CD4-positive, alpha-beta T cell (primary cell): ENCODE measurements at regions not wholly inside any gene's neighbourhood (a gene's known extent, or its start where the extent isn't known, plus 50 kb on each side); places are given as distances from the start of the nearest gene placed in this dataset.

Source experiments
- ATAC-seq: fragments of 200-7000 bp; cut with Tn5 transposase; one replicate; pipeline ENCODE4 v1.10.0; 2022; ENCODE audit warnings: mild to moderate bottlenecking; ENCODE audit not compliant: poor library complexity
- CTCF ChIA-PET: fragments of 350-600 bp; sonication (Branson Sonifier 250); formaldehyde crosslinking; loops from one replicate; lab custom pipeline; 2021; ENCODE audit warnings: antibody characterized with exemption, inconsistent platforms; lab: Charles Lee
- POLR2A ChIA-PET: fragments of 350-600 bp; sonication (Branson Sonifier 250); formaldehyde crosslinking; loops from one replicate; lab custom pipeline; 2021; ENCODE audit warnings: antibody characterized with exemption, inconsistent platforms; lab: Charles Lee
- DNase-seq, 14 experiments: peaks; one replicate each; pipeline ENCODE4 v3.0.0-alpha.2; 2013 to 2020; ENCODE audit warnings: mixed read lengths in 2 of 14
- H3K27ac ChIP-seq, 2 donors: one replicate each; pipeline versions ENCODE4 v1.5.1 to v1.7.0; 2013; ENCODE audit warnings: low read length in 2 of 2, low read depth in 1 of 2, mild to moderate bottlenecking in 1 of 2
- H3K27me3 ChIP-seq, 2 experiments: 1 replicate in 1 of 2; 2 replicates in 1 of 2; pipeline versions ENCODE4 v1.6.1 to v1.7.0; 2013; ENCODE audit warnings: low read length in 2 of 2, control low read depth in 1 of 2, mild to moderate bottlenecking in 1 of 2, moderate library complexity in 1 of 2; ENCODE audit not compliant: insufficient read depth in 2 of 2, control insufficient read depth in 1 of 2
- H3K36me3 ChIP-seq: one replicate; pipeline ENCODE4 v1.6.1; 2013; ENCODE audit warnings: low read length, control low read depth; ENCODE audit not compliant: insufficient read depth
- H3K4me1 ChIP-seq: one replicate; pipeline ENCODE4 v1.6.1; 2013; ENCODE audit warnings: low read length, control low read depth; ENCODE audit not compliant: insufficient read depth
- H3K4me3 ChIP-seq: one replicate; pipeline ENCODE4 v1.5.1; 2013; ENCODE audit warnings: mild to moderate bottlenecking, low read length, moderate library complexity
- H3K9me3 ChIP-seq, 2 experiments: 1 replicate in 1 of 2; 2 replicates in 1 of 2; pipeline versions ENCODE4 v1.6.1 to v1.7.0; 2013; ENCODE audit warnings: low read length in 2 of 2, mild to moderate bottlenecking in 2 of 2, control low read depth in 1 of 2, moderate library complexity in 1 of 2; ENCODE audit not compliant: control insufficient read depth in 1 of 2, insufficient read depth in 1 of 2
- H3K27ac Mint-ChIP-seq: one replicate; pipeline ENCODE4 v1.8.0; 2020; ENCODE audit warnings: mixed read lengths
- H3K27me3 Mint-ChIP-seq: one replicate; pipeline ENCODE4 v1.8.0; 2021; ENCODE audit warnings: mixed read lengths
- H3K36me3 Mint-ChIP-seq: one replicate; pipeline ENCODE4 v1.8.0; 2021; ENCODE audit warnings: low read depth, mixed read lengths
- H3K4me1 Mint-ChIP-seq: one replicate; pipeline ENCODE4 v1.8.0; 2021; ENCODE audit warnings: low read depth, mixed read lengths
- H3K4me3 Mint-ChIP-seq: one replicate; pipeline ENCODE4 v1.8.0; 2020; ENCODE audit warnings: mild to moderate bottlenecking, mixed read lengths
- H3K9me3 Mint-ChIP-seq: one replicate; pipeline ENCODE4 v1.8.0; 2020; ENCODE audit warnings: mixed read lengths
- intact Hi-C, 2 experiments: fragments of 100-400 bp; cut with DNase I in 1 of 2; cut with micrococcal nuclease in 1 of 2; formaldehyde crosslinking; loops; one replicate each; pipeline versions ENCODE4 v1.15.1 to v1.9.0; 2023 to 2025; cut with DNase I, micrococcal nuclease
- TF ChIP-seq, protein P1 (sequence below): fragments of 200-600 bp; IDR thresholded peaks from one replicate; pipeline ENCODE4 v1.8.0; 2022; ENCODE audit warnings: antibody characterized with exemption, mild to moderate bottlenecking

DNA sequence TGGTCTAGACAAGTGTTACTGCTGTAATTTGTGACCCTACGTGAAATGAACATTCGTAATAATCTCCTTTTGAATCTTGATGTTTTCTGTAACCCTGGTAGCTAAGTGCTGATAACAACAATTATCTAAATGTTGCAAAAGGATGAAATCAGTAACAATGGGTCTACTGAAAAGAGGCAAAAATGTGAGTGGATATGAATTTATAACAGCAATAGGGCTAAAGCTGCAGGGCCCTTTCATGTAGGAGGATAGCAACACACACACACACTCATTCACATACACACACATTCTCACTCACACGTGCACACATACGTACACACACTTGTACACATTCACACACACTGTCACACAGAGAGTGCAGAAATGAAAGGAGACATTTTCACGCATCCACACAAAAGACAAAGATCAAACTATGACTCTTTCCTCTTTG, 200.8 kb upstream of the NEBL start:
- H3K4me1 Mint-ChIP-seq = no peaks in the 10 kb centered on the region
- TF ChIP-seq, protein P1, sequence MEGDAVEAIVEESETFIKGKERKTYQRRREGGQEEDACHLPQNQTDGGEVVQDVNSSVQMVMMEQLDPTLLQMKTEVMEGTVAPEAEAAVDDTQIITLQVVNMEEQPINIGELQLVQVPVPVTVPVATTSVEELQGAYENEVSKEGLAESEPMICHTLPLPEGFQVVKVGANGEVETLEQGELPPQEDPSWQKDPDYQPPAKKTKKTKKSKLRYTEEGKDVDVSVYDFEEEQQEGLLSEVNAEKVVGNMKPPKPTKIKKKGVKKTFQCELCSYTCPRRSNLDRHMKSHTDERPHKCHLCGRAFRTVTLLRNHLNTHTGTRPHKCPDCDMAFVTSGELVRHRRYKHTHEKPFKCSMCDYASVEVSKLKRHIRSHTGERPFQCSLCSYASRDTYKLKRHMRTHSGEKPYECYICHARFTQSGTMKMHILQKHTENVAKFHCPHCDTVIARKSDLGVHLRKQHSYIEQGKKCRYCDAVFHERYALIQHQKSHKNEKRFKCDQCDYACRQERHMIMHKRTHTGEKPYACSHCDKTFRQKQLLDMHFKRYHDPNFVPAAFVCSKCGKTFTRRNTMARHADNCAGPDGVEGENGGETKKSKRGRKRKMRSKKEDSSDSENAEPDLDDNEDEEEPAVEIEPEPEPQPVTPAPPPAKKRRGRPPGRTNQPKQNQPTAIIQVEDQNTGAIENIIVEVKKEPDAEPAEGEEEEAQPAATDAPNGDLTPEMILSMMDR = no peak
- no peak overlapping the region for H3K4me3 Mint-ChIP-seq
- peaks cover 4% of the 10 kb centered on the region for H3K27me3 Mint-ChIP-seq
- Histone ChIP-seq H3K36me3 (no peaks in the 10 kb centered on the region), H3K27ac (no peak overlapping the region), H3K4me1 (no peaks in the 10 kb centered on the region), H3K9me3 (no peaks in the 10 kb centered on the region), H3K4me3 (no peak overlapping the region), H3K27me3 (no peaks in the 10 kb centered on the region)
- H3K36me3 Mint-ChIP-seq = no peaks in the 10 kb centered on the region
- no peak for ATAC-seq
- ChIA-PET CTCF (no interaction called here), POLR2A (no interaction called here)
- no peak for DNase-seq
- intact Hi-C loops = no loop called here
- H3K9me3 Mint-ChIP-seq = no peaks in the 10 kb centered on the region
- no peak overlapping the region for H3K27ac Mint-ChIP-seq

DNA sequence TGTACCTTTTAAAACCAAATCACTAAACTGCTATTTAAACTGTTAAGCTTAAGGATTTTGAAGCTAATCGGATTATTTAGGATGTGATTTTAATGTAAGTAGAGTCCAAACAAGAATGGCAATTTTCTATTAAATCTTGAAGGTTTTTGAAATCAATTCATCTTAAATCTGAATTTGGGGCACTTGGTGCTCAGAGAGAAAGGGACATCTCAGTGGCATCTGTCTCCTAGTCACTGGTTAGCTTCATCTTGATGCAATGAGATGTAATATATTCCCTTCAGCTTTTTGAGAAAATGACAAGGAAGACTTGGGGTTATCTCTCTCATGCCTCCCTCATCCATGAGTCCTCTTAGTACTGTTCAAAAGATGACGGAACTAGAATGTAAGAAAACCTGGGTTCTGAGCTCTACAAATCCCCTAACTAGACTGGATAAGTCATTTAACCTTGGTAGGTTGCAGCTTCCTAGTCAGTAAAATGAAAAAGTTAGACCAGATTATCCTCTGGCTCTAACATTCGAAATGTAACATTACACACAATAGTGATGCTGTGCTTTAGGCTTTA, 198.5 kb upstream of the NEBL start:
- no peak overlapping the region for H3K4me3 ChIP-seq
- Mint-ChIP-seq H3K9me3 (no peaks in the 10 kb centered on the region), H3K4me3 (no peak overlapping the region), H3K27ac (no peak overlapping the region), H3K36me3 (no peaks in the 10 kb centered on the region), H3K27me3 (peaks cover 4% of the 10 kb centered on the region), H3K4me1 (no peaks in the 10 kb centered on the region)
- CTCF ChIA-PET = no interaction called here
- H3K27me3 ChIP-seq = no peaks in the 10 kb centered on the region
- DNase-seq (no peak), ATAC-seq (no peak)
- no peak overlapping the region for H3K27ac ChIP-seq
- TF ChIP-seq, protein P1 = no peak
- H3K4me1 ChIP-seq = no peaks in the 10 kb centered on the region
- POLR2A ChIA-PET = no interaction called here
- H3K36me3 ChIP-seq = no peaks in the 10 kb centered on the region
- H3K9me3 ChIP-seq = no peaks in the 10 kb centered on the region
- intact Hi-C loops = no loop called here

DNA sequence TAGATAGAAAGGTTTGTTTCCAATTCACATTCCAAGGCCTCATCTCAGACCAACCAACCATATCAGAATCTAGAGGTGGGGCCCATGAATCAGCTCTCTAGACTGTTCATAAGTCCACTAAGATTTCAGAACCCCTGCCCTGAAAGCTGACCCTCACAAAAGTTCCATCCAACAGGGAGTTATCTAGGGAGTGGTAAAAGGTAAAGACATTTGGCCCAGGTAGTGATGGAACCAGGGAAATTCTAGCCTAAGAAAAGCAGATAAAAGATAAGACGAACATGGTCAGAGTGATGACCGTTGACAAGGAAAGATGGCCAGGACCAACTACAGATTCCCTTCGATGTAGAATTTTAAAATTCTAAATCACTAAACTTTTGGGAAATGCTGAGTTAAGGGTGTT, 198.0 kb upstream of the NEBL start:
- Mint-ChIP-seq H3K4me3 (no peak overlapping the region), H3K27me3 (peaks cover 4% of the 10 kb centered on the region), H3K36me3 (no peaks in the 10 kb centered on the region), H3K9me3 (no peaks in the 10 kb centered on the region), H3K4me1 (no peaks in the 10 kb centered on the region), H3K27ac (no peak overlapping the region)
- ChIA-PET CTCF (no interaction called here), POLR2A (no interaction called here)
- TF ChIP-seq, protein P1 = no peak
- no peak overlapping the region for H3K4me3 ChIP-seq
- DNase-seq (no peak), ATAC-seq (no peak)
- intact Hi-C loops = no loop called here
- H3K27me3 ChIP-seq = no peaks in the 10 kb centered on the region
- no peak overlapping the region for H3K27ac ChIP-seq
- no peaks in the 10 kb centered on the region for H3K4me1 ChIP-seq
- H3K36me3 ChIP-seq = no peaks in the 10 kb centered on the region
- no peaks in the 10 kb centered on the region for H3K9me3 ChIP-seq
